SKM-1 (cell line): ENCODE measurements at regions not wholly inside any gene's neighbourhood (a gene's known extent, or its start where the extent isn't known, plus 50 kb on each side); places are given as distances from the start of the nearest gene placed in this dataset.

Experiments used
- DNase-seq: peaks from one replicate; lab custom pipeline; 2025; ENCODE audit not compliant: unreplicated experiment; lab: John Stamatoyannopoulos, UW

DNA sequence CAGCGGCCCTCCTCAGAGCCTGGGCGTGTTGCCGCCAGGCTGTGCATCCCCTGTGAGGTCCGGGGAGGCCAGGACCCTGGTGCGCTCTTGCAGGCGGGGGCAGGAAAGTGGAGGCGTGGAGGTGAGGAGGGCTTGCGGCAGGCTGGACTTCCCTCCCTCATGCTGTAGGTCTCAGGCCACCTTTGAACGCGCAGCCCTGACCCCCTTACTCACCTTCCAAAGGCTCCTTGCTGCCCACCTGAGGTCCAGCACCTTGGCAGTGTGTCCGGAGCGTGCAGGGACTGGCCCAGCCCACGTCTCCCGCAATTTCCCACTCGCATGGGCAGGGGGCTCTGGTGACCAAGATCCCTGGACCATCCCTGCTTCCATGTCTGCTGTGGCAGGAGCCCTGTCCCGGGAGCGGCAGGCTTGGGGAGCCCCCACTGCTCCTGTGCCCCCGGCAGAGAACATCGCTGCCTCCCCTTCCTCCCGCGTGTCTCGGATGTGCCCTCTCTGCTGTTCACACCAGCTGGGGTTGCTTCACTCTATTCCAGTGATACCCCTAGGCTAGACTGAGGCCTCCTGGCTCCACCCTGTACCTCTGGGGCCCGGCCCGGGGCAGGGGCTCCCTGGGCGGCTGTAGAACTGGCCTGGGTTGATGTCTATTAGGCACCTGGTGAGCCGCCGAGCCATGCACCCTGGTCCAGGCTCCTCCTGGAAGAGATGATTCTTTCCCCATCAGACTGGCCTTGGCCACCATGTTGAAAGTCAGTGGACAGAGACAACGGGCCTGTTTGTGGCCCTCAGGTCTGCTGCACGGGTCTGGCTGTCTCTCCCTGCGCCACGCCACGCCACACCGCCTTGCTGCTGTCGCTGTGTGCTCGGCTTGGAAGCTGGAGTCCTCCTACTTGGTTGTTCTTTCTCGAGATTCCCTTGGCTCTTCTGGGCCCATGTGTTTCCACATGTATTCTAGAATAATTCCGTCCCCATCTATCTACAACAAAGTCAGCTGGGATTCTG, 95.4 kb upstream of the ADRA2C start:
- DNase-seq, result no peak

DNA sequence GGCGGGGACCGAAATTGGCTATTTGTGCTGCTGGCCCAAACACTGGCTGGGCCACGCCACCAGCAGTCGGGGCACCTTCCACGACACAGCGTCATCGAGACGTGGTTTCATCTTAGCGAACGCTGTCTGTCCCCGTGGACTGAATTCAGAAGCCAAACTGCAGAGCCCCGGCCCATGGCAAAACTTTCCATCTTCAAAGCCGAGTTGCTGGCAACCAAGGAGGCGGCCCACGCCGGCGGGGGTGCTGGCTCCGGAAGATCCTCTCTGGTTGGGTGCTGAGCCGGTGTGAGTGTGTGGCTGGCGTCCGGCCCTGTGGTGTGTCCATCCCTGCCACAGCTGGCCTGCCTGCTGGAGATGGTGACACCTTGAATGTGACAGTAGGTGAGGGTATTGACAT, 96.6 kb upstream of the ADRA2C start:
- DNase-seq, result no peak

DNA sequence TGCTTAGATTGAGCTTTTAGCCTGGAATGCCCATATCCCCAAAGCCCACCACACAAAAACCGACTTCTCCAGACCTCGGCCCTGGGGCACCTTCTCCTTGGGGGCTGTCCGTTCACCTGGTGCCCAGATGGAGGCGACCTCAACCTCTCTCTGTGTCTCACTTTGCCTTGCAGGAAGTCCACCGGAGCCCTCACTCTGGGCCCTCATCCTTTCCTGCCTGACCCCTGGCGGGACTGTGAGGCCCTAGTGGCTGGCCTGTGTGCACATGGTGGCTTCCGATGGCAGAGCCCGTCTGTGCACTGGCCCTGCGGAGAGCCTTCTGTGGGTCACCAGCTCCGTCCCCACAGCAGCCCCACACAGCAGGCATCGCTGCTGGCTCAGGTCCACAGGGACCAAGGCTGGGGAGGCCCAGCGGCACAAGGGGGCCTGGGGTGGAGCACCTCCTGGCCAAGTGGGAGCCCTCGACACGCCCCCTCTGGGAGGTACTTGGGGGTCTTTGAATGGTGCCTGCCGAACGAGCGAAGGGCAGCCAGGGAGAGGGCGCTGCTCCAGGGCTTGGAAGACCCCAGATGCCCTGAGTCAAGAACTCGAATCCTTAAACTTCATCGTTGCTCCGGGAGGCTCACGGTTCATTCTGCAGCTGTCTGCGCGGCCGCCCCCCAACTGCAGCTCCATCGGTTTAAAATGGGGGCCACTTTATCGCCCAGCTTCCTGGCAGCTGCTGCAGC, 97.2 kb upstream of the ADRA2C start:
- no peak for DNase-seq

DNA sequence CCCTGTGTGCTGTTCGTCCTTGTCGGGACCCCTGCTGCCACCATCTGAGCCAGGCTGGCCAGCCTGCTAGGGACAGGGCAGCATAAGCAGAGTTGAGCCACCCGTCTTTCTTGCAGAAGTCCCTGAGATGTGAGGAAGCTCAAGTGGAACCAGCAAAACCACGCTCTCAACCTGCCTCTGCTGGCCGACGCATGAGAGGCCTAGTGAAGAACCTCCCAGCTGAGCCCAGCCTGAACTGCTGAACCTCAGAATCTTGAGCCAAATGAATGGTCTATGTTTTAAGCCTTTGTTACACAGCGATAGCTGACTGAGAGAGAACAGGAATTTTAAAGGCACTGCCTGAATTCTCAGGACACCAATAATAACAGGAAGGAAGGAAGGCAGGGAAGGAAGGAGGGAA, 98.9 kb upstream of the ADRA2C start:
- DNase-seq, result no peak

DNA sequence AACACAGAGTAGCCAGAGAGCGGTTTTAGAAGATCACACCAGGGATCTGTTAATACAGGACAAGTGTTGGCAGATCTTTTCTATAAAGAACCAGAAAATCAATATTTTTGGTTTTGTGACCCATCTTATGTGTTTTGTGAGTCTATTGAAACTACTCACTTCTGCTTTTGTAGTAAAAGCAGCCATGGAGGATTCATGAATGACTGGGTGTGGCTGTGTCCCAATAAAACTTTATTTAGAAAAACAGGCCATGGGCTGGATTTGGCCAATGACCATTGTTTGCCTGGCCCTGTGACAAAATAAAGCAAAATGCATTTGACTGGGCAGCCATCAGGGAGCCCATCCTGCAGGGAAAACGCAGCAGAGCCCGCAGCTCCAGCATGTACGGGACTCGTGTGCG, 99.9 kb upstream of the ADRA2C start:
- no peak for DNase-seq

DNA sequence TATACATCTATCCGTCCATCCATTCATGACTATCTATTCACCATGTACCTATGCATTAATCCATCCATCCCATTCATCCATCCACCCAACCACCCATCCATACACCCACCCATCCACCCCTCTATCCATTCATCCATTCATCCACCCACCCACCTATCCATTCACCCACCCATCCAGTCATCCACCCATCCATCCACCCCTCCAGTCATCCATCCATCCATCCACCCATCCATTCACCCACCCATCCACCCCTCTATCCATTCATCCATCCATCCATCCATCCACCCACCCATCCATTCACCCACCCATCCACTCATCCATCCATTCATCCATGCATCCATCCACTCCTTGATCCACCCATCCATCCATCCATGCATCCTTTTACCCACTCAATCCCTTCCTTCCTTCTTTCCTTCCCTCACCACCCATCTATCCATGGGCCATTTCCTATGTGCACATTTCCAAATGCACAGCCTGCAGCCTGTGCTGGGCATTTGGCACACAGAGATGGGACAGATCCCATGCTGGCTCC, 100.8 kb upstream of the ADRA2C start:
- DNase-seq, result no peak

DNA sequence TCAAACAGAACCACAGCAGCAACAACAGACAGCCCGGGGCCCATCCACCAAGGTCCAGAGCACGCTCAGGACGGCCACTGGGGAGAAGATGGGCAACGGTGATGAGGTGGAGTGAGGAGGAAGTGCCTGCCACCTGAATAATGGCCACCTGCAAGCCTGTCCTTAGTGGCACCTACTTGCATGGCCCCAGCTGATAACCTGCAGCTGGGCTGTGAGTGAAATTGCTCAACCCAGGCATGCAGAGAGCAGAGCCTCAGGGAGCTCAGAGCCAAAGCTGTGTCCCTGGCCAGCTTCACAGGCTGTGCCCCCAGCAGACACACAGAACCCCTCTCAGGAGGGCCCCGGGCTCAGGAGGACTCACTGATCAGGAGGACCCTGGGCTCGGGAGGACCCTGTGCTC, 102.4 kb upstream of the ADRA2C start:
- DNase-seq, result no peak

DNA sequence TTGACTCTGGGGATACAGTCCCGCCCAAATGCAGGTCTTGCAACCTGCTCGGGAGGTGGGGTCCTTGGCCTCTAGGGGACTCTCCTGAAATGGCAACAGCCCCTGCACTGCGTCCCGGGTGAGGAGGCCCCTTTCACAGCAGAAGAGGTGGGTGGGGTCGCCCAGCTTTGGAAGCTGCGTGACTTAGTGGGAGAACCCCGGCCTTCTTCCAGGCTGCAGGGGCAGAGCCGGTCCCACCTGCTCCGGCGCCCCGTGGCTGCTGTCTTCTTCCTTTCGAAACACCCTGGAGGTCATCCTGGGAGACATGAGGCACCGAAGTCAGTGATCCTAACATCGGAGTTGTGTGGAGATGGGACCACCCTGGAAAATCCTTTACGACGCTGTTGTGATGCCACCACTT, 103.7 kb upstream of the ADRA2C start:
- no peak for DNase-seq

DNA sequence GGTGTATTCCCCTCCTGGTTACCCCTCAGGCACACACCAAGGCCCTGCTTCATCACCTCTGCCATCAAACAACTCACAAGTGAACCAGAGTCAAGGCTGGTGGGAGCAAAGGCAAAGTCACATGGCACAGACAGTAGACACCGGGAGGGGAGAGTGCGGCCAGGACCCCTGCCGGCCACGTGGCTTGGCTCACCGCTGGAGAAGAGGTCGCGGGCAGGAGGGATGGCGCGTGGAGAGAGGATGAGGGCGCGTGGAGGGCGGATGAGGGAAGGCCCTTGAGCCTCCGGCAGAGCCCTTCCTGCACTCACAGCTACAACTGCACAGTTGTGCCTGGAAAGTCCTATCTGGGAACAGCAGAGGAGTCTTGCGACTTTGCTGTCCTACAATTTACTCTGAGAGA, 104.2 kb upstream of the ADRA2C start:
- DNase-seq, result no peak

DNA sequence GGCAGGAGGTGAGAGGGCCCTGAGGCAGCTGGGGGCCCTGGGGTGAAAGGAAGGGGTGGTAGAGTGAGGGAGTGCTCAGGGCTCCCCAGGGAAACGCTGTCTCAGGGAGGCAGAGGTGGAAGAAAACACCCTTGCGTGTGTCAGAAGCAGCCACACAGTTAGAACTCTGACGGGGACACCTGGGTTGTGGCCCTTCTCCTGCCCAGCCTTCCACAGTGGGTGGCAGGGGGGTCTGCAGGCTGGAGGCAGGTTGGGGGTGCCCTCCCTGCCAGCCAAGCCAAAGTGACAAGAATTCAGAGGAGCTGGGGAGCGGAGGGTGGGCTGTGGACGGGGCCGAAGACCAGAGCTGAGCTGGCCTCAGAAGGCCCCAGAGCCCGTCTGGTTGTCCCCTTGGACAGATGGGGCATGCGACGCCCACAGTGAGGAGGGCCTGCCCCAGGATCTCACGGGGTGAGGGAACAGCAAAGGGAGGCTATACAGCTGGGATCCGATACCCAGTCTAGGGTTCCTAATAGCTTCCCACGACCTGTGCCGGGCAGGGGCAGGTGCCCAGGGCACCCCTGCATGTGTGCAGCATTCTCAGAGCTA, 105.2 kb upstream of the ADRA2C start:
- DNase-seq, result no peak

DNA sequence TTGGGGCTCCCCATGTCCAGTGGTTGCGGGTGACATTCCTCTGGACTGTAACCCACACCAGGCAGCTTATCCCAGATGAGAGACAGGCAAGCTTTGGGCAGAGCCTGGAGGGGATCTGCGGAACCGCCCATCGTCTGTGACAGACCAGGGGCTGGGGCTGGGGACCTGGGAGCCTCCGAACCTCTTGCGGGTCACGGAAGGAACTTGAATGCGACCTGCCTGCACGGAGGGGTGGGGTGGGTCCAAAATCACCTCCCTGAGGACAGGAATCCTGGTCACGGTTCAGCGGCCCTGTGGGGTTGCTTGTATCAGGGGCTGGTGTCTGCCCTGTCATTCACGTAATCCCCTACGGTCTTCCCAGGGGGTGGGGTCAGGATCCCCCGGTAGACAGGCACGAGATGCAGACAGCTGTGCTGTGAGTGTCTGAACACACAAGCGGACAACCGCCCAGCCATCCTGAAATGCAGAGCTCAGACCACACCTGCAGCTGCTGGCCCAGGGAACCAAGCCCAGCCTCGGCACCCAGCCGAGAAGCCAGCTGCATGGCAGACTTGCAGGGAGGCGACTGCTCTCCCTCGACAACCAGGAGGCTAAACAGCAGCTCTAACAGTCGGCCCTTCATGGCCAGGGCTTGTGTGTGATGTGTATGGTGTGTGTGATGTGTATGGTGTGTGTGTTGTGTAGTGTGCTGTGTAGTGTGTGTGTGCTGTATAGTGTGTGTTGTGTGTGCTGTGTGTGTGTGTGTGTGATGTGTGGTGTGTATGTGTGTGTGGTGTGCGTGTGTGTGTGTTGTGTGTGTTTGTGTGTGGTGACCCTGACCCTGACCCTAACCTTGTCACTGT, 105.9 kb upstream of the ADRA2C start:
- DNase-seq, result no peak

DNA sequence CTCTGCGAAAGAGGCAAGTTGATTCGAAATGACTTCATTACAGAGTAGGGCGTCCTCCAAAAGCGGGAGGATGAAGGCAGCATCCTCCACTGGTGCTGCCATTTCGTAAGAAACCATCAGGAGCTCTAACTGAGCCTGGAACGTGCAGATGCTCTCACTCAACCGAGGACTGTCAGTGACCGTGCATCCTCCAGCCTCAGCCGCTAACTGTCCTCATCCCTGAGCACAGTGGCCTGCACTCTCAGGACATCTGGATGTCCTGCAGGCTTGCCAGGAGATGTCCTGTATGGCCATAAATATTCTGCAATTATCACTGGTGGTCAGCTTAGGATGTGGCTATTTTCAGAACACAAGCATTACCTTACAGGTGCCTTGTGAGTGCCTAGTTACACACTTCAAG, 107.1 kb upstream of the ADRA2C start:
- no peak for DNase-seq

DNA sequence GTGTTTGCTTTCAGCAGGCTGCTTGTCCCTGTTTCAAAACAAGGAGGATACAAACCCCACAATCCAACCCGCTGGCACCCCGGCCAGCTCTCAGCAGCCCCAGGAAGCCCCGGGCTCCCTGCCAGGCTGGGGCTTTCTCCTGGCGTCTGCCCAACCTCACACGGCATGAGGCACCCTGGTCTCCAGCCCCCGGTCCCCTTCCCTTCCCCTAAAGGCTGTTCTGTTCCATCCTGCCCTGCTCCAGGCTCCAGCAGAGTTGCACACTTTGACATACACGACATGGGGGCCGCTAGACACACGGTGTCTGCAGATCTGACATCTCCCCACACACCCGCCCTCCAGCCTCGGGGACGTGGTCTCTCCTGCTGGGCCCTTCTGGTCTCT, 107.7 kb upstream of the ADRA2C start:
- no peak for DNase-seq

DNA sequence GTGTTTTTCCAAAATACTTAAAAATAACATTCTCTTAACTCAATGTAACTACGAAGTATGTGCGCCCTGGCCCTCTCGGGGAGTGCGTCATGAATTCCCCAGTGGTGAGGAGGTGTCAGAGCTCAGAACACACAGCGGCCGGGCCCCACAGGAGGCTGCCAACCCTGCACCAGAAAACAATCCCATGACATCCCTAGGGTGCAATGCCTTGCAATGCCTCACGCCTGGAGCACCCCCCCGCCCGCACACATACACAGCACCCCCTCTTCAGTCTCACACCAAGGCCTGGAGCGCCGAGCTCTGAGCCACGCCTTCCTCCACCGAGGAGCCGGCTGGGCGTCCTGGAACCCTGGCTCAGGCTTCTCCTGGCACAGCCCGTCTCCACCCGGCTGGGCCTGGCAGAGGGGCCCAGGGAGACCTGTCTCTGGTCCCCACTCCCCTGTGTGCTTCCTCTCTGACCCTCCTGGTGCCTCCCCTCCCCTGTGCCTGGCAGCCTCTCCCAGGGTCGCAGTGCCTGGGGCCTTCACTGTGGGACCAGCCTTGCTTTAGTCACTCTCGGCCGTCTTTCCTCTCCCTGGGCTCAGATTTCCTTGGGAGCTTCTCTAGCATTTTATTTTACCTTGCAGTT, 108.2 kb upstream of the ADRA2C start:
- DNase-seq, result no peak

DNA sequence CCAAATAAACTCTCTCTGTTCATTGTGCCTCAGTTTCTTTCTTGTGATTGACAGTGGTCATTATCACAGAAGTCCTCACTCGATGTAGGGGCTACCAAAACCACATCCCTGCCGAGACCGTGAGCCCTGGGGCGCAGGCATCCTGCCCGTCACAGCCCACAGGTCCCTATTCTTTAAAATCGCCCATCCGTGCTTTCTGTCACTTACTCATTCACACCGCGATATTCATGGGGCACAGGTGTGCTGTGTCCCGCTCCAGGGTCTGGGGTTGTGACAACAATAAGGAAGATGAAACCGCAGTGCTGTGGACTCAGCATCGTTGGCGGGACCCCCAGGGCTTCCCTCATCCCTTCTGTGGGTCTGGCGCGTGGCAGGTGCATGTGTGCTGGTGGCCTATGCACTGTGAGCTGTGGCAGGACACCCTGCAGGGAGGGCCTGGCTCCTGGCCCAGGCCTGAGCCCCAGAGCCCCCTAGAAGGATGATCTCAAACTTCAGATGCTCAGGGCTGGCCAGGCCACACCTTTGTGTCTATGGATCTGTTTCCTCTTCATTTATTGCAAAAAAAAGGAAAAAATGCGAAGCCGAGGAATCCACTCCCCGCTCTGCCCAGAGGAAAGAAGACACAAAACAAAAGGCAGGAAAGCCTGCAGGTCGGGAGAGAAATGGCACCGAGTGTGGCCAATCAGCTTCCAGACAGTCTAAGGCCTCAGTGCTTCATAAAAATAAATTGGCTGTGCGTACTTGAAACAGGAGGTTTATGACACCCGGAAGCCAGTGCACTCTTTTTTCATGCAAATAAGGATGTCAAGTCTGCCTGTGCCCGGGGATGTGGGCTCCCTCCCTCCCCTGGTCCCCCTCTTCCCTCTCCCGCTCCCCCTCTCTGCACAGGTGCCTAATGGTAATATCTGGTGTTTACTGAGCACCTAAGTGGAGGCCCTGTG, 109.5 kb upstream of the ADRA2C start:
- DNase-seq, result no peak

DNA sequence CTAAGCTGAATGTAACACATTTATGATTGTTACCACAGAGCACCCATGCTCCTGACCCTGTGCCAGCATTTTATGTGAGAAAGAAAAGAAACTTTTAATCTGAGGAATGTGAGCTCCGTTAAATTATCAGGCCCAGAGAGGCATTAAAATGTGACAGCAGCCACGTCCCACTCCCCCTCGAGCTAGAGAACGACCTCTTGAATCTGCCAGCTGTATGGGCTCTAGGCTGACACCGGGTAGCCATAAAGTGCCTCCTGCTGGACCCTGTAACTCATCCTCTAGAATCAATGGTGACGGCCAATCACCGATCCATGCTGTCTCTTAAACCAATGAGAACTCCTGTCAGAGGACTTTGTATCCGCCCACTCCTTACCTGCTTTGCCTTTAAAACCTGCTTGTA, 110.2 kb upstream of the ADRA2C start:
- DNase-seq, result no peak

DNA sequence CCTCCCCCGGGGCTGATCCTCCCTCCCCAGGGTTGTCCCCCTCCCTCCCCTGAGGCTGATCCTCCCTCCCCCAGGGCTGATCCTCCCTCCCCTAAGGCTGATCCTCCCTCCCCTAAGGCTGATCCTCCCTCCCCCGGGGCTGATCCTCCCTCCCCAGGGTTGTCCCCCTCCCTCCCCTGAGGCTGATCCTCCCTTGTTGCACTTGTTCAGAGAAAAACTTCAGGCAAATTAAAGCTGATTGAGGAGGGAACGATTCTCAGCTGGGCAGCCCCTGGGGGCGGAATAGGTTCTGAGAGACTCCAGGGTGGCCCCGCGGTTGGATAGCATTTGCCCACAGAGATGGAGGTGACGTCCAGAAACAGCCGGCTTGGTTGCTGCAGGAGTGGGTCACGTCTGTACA, 110.7 kb upstream of the ADRA2C start:
- no peak for DNase-seq

DNA sequence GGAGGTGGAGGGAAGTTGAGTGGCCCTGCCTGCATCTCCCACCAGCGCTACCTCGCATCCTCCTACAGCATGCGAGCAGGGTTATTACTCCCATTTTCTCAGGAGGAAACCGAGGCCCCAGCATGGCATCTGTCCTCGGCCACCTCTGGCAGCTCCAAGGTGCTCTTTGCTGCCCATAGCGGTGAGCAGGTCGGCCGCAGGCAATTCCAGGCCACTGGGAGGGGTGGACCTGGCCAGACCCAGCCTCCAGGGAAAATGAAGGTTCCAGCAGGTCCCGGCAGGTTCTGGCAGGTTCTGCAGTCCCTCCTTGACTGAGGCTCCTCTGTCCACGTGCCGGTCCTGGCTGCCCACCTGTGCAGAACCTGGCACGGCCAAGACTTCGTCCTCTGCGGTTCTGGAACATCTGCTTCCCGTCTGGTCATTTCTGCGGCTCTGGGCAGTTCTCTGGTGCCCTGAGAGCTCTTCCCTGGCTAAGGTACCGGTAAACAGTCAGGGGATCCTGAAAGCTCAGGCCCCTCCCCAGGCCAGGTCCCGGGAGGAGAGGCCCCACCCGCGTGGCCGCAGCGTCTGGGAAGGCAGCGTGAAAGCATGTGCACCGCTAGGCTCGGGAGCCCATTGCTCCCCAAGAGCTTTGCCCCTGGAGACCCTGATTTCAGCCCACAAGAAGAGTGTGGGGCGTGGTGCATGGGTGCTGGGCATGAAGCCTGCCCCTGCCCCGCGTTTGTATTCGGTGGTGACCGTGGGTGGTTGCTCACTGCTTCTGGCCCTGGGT, 112.0 kb upstream of the ADRA2C start:
- no peak for DNase-seq

DNA sequence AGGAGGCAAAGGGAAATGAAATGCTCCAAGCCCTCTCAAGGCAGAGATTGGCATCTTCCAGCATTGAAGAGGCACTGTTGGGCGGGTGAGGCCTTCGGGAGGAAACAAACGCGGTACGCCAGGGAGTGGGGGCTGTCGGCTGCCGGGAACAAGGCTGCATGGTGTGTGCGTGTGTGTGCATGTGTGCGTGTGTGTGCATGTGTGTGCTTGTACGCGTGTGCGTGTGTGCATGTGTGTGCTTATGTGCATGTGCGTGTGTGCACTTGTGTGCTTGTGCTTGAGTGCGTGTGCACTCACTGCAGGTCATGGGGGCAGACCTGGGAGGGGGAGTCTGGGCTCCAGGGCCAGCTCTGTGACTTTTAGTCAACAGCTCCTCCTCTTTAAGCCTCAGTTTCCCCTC, 113.6 kb upstream of the ADRA2C start:
- no peak for DNase-seq
